ENCODE measurements at regions not wholly inside any gene's neighbourhood (a gene's known extent, or its start where the extent isn't known, plus 50 kb on each side); places are given as distances from the start of the nearest gene placed in this dataset.

GRCh38 chr18:24937639-24938275, 414.2 kb downstream of the ZNF521 start:
- DNase-seq (ENCODE audit: low read depth in 3 of 3) = no peak

GRCh38 chr18:24940416-24940815, 411.6 kb downstream of the ZNF521 start:
- DNase-seq (ENCODE audit: low read depth in 3 of 3) = no peak

GRCh38 chr18:24941174-24941951, 410.6 kb downstream of the ZNF521 start:
- no peak for DNase-seq (ENCODE audit: low read depth in 3 of 3)

- no peak for DNase-seq (ENCODE audit: low read depth in 3 of 3)
These were observed 409.8 kb downstream of the ZNF521 start for GRCh38 chr18:24942144-24942543.

GRCh38 chr18:24947521-24948305, 404.3 kb downstream of the ZNF521 start:
- DNase-seq (ENCODE audit: low read depth in 3 of 3) = no peak

- no peak for DNase-seq (ENCODE audit: low read depth in 3 of 3)
These were observed 402.1 kb downstream of the ZNF521 start for GRCh38 chr18:24949908-24950307.

- DNase-seq (ENCODE audit: low read depth in 3 of 3) = no peak
These were observed 397.6 kb downstream of the ZNF521 start for GRCh38 chr18:24954341-24954740.

- DNase-seq (ENCODE audit: low read depth in 3 of 3) = no peak
These were observed 394.0 kb downstream of the ZNF521 start for GRCh38 chr18:24958001-24958400.

GRCh38 chr18:24959051-24959476, 392.9 kb downstream of the ZNF521 start:
- DNase-seq (ENCODE audit: low read depth in 3 of 3) = no peak

GRCh38 chr18:24964216-24964615, 387.8 kb downstream of the ZNF521 start:
- no peak for DNase-seq (ENCODE audit: low read depth in 3 of 3)

- DNase-seq (ENCODE audit: low read depth in 3 of 3) = no peak
These were observed 383.7 kb downstream of the ZNF521 start for GRCh38 chr18:24968238-24968775.

GRCh38 chr18:24972577-24972976, 379.4 kb downstream of the ZNF521 start:
- no peak for DNase-seq (ENCODE audit: low read depth in 3 of 3)

GRCh38 chr18:24974431-24974830, 377.5 kb downstream of the ZNF521 start:
- no peak for DNase-seq (ENCODE audit: low read depth in 3 of 3)

- no peak for DNase-seq (ENCODE audit: low read depth in 3 of 3)
These were observed 376.2 kb downstream of the ZNF521 start for GRCh38 chr18:24975496-24976372.

- no peak for DNase-seq (ENCODE audit: low read depth in 3 of 3)
These were observed 375.5 kb downstream of the ZNF521 start for GRCh38 chr18:24976502-24976901.

GRCh38 chr18:24979235-24979634, 372.7 kb downstream of the ZNF521 start:
- no peak for DNase-seq (ENCODE audit: low read depth in 3 of 3)

- no peak for DNase-seq (ENCODE audit: low read depth in 3 of 3)
These were observed 369.1 kb downstream of the ZNF521 start for GRCh38 chr18:24982831-24983230.

GRCh38 chr18:24983566-24984139, 368.3 kb downstream of the ZNF521 start:
- no peak for DNase-seq (ENCODE audit: low read depth in 3 of 3)

GRCh38 chr18:24985586-24985985, 366.4 kb downstream of the ZNF521 start:
- no peak for DNase-seq (ENCODE audit: low read depth in 3 of 3)

GRCh38 chr18:24986666-24987302, 365.2 kb downstream of the ZNF521 start:
- DNase-seq (ENCODE audit: low read depth in 3 of 3) = no peak

Data from stimulated activated CD4-positive, alpha-beta T cell treated with anti-CD3 and anti-CD28 coated beads, TNF-alpha, amount 100 ng/mL, for 48 hours (primary cell).